ENCODE measurements at regions not wholly inside any gene's neighbourhood (a gene's known extent, or its start where the extent isn't known, plus 50 kb on each side); places are given as distances from the start of the nearest gene placed in this dataset.

DNA sequence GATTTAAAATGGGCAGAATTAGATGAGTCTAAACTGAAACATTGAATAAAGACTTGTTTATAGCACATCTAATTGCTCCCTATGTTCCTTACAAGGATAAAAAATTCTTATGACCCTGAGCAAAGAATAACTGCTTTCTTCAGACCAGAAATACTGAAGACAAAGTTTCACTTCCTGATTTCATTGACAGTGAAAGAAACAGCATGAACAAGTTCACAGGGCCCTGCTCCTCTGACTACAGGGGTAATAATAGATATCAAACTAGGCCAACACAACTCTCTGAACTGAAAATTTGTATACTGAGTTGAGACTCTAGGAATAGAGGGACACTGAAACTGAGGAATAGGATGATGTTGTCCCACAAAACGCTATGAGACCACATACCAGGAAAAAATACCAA, 1383.3 kb upstream of the CDH2 start:
- Mint-ChIP-seq H3K27me3 (ENCODE audit: insufficient read depth, unreplicated experiment) (no peaks in the 10 kb centered on the region), H3K27ac (ENCODE audit: low read depth, unreplicated experiment) (no peak overlapping the region), H3K36me3 (ENCODE audit: insufficient read depth, unreplicated experiment) (no peaks in the 10 kb centered on the region), H3K4me3 (ENCODE audit: unreplicated experiment) (no peak overlapping the region), H3K4me1 (ENCODE audit: insufficient read depth, unreplicated experiment) (no peaks in the 10 kb centered on the region), H3K9me3 (ENCODE audit: unreplicated experiment) (no peaks in the 10 kb centered on the region)
- TF ChIP-seq CTCF (IDR thresholded peaks at IDR 0.05; ENCODE audit: unreplicated experiment), result no peak
- POLR2A ChIA-PET, result no interaction called here
- no peak for DNase-seq (ENCODE audit: unreplicated experiment)
- intact Hi-C loops (cut with micrococcal nuclease), result no loop called here
- CTCF ChIA-PET, result no interaction called here
- BruUV-seq (replicated peaks), result no TSS peak

GRCh38 chr18:29556070-29556469, 1379.1 kb upstream of the CDH2 start:
- H3K36me3 Mint-ChIP-seq (ENCODE audit: insufficient read depth, unreplicated experiment), result no peaks in the 10 kb centered on the region
- no peak overlapping the region for H3K4me3 Mint-ChIP-seq (ENCODE audit: unreplicated experiment)
- DNase-seq (ENCODE audit: unreplicated experiment), result no peak
- POLR2A ChIA-PET, result no interaction called here
- no TSS peak for BruUV-seq (replicated peaks)
- CTCF ChIA-PET, result interaction anchor here (0.8 kb wide), 1 partner anchor 1657 kb away, joined by 3 read pairs; no protein-coding TSS in a partner anchor
- H3K4me1 Mint-ChIP-seq (ENCODE audit: insufficient read depth, unreplicated experiment), result no peaks in the 10 kb centered on the region
- intact Hi-C loops (cut with micrococcal nuclease), result no loop called here
- no peak overlapping the region for H3K27ac Mint-ChIP-seq (ENCODE audit: low read depth, unreplicated experiment)
- TF ChIP-seq CTCF (IDR thresholded peaks at IDR 0.05; ENCODE audit: unreplicated experiment), result no peak
- H3K27me3 Mint-ChIP-seq (ENCODE audit: insufficient read depth, unreplicated experiment), result no peaks in the 10 kb centered on the region
- no peaks in the 10 kb centered on the region for H3K9me3 Mint-ChIP-seq (ENCODE audit: unreplicated experiment)

GRCh38 chr18:29549759-29550158, 1372.8 kb upstream of the CDH2 start:
- TF ChIP-seq CTCF (IDR thresholded peaks at IDR 0.05; ENCODE audit: unreplicated experiment), result no peak
- no peak for DNase-seq (ENCODE audit: unreplicated experiment)
- Mint-ChIP-seq H3K27me3 (ENCODE audit: insufficient read depth, unreplicated experiment) (no peaks in the 10 kb centered on the region), H3K4me3 (ENCODE audit: unreplicated experiment) (no peak overlapping the region), H3K9me3 (ENCODE audit: unreplicated experiment) (no peaks in the 10 kb centered on the region), H3K27ac (ENCODE audit: low read depth, unreplicated experiment) (no peak overlapping the region), H3K36me3 (ENCODE audit: insufficient read depth, unreplicated experiment) (no peaks in the 10 kb centered on the region), H3K4me1 (ENCODE audit: insufficient read depth, unreplicated experiment) (no peaks in the 10 kb centered on the region)
- BruUV-seq (replicated peaks), result no TSS peak
- CTCF ChIA-PET, result no interaction called here
- POLR2A ChIA-PET, result no interaction called here
- intact Hi-C loops (cut with micrococcal nuclease), result no loop called here

DNA sequence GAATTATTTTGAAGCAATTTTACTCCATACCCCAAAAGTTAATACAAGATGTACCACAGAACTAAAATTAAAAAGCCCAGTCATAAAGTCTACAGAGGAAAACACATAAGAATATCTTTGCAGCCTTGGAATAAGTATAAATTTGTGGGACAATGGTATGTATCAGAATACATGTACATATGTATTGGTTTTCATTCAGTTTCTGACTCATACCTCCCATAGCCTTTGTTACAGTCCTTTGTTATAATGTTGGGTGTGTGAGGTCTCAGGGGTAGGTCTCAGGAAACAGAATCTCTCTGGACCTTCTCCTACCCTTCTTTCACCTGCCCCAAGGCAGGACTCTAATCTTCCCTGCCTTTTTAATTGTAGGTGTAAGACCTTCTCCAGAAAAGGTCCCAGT, 1370.7 kb upstream of the CDH2 start:
- H3K9me3 Mint-ChIP-seq (ENCODE audit: unreplicated experiment), result no peaks in the 10 kb centered on the region
- no peak for TF ChIP-seq CTCF (IDR thresholded peaks at IDR 0.05; ENCODE audit: unreplicated experiment)
- ChIA-PET CTCF (no interaction called here), POLR2A (no interaction called here)
- no peaks in the 10 kb centered on the region for H3K4me1 Mint-ChIP-seq (ENCODE audit: insufficient read depth, unreplicated experiment)
- H3K27ac Mint-ChIP-seq (ENCODE audit: low read depth, unreplicated experiment), result no peak overlapping the region
- intact Hi-C loops (cut with micrococcal nuclease), result no loop called here
- no peaks in the 10 kb centered on the region for H3K27me3 Mint-ChIP-seq (ENCODE audit: insufficient read depth, unreplicated experiment)
- no peak overlapping the region for H3K4me3 Mint-ChIP-seq (ENCODE audit: unreplicated experiment)
- H3K36me3 Mint-ChIP-seq (ENCODE audit: insufficient read depth, unreplicated experiment), result no peaks in the 10 kb centered on the region
- no peak for DNase-seq (ENCODE audit: unreplicated experiment)
- BruUV-seq (replicated peaks), result no TSS peak

All from MCF 10A (cell line).